Karpas-422 (cell line): ENCODE measurements at regions not wholly inside any gene's neighbourhood (a gene's known extent, or its start where the extent isn't known, plus 50 kb on each side); places are given as distances from the start of the nearest gene placed in this dataset.

ENCODE experiments used
- DNase-seq: peaks from one replicate; pipeline ENCODE4 v3.0.0-alpha.2; 2015
- H2AFZ ChIP-seq: fragments of 200-600 bp; sonication (generic); 2 replicates; pipeline ENCODE4 v1.6.1; 2014; ENCODE audit warnings: antibody characterized with exemption, low read length, mixed read lengths
- H3K27ac ChIP-seq: fragments of 200-600 bp; sonication (generic); 2 replicates; pipeline ENCODE4 v1.5.1; 2014; ENCODE audit warnings: mild to moderate bottlenecking, low read length, moderate library complexity
- H3K27me3 ChIP-seq: fragments of 200-600 bp; sonication (generic); 2 replicates; pipeline ENCODE4 v1.6.1; 2014; ENCODE audit warnings: low read length, mixed read lengths
- H3K36me3 ChIP-seq: fragments of 200-600 bp; sonication (generic); 2 replicates; pipeline ENCODE4 v1.6.1; 2014; ENCODE audit warnings: low read length, mixed read lengths; ENCODE audit not compliant: insufficient read depth
- H3K4me1 ChIP-seq: fragments of 200-600 bp; sonication (generic); 2 replicates; pipeline ENCODE4 v1.6.1; 2014; ENCODE audit warnings: mild to moderate bottlenecking, low read length, mixed read lengths
- H3K4me2 ChIP-seq: fragments of 200-600 bp; sonication (generic); 2 replicates; pipeline ENCODE4 v1.6.1; 2014; ENCODE audit warnings: low read length, low read depth, mild to moderate bottlenecking; ENCODE audit not compliant: poor library complexity, severe bottlenecking
- H3K4me3 ChIP-seq: fragments of 200-600 bp; sonication (generic); 2 replicates; pipeline ENCODE4 v1.5.1; 2014; ENCODE audit warnings: mild to moderate bottlenecking, antibody characterized with exemption, low read length, mixed read lengths
- H3K79me2 ChIP-seq: fragments of 200-600 bp; sonication (generic); 2 replicates; pipeline ENCODE4 v1.6.1; 2014; ENCODE audit warnings: mild to moderate bottlenecking, low read length, mixed read lengths
- H3K9ac ChIP-seq: fragments of 200-600 bp; sonication (generic); 2 replicates; pipeline ENCODE4 v1.6.0; 2014; ENCODE audit warnings: low read length
- H3K9me2 ChIP-seq: fragments of 200-600 bp; sonication (generic), shearing (Covaris generic); replicated peaks from 2 replicates; pipeline ENCODE4 v1.6.0; 2014; ENCODE audit warnings: mild to moderate bottlenecking, low read length, moderate library complexity; ENCODE audit not compliant: insufficient read depth
- H3K9me3 ChIP-seq: fragments of 300-700, 200-600 bp; sonication (generic); 2 replicates; pipeline ENCODE4 v1.6.1; 2014; ENCODE audit warnings: low read length, mixed read lengths
- H4K20me1 ChIP-seq: fragments of 200-600 bp; sonication (generic); 2 replicates; pipeline ENCODE4 v1.6.1; 2014; ENCODE audit warnings: mild to moderate bottlenecking, antibody characterized with exemption, low read length, low read depth; ENCODE audit not compliant: insufficient read depth

GRCh38 chr14:54331516-54331915, 65.3 kb upstream of the CDKN3 start:
- Histone ChIP-seq H3K79me2 (no peaks in the 10 kb centered on the region), H3K9me2 (no peaks in the 10 kb centered on the region), H2AFZ (no peak overlapping the region), H4K20me1 (no peaks in the 10 kb centered on the region), H3K9ac (no peak overlapping the region), H3K36me3 (no peaks in the 10 kb centered on the region), H3K4me1 (no peaks in the 10 kb centered on the region), H3K4me2 (no peak overlapping the region), H3K9me3 (no peaks in the 10 kb centered on the region), H3K27me3 (no peaks in the 10 kb centered on the region), H3K4me3 (no peak overlapping the region), H3K27ac (no peak overlapping the region)
- DNase-seq, result no peak

GRCh38 chr14:54332490-54332889, 64.3 kb upstream of the CDKN3 start:
- no peaks in the 10 kb centered on the region for H3K27me3 ChIP-seq
- no peak overlapping the region for H3K4me2 ChIP-seq
- no peak overlapping the region for H2AFZ ChIP-seq
- H3K4me1 ChIP-seq, result no peaks in the 10 kb centered on the region
- DNase-seq, result no peak
- H4K20me1 ChIP-seq, result no peaks in the 10 kb centered on the region
- no peaks in the 10 kb centered on the region for H3K9me2 ChIP-seq
- no peak overlapping the region for H3K4me3 ChIP-seq
- H3K27ac ChIP-seq, result no peak overlapping the region
- H3K9me3 ChIP-seq, result no peaks in the 10 kb centered on the region
- no peaks in the 10 kb centered on the region for H3K36me3 ChIP-seq
- H3K9ac ChIP-seq, result no peak overlapping the region
- H3K79me2 ChIP-seq, result no peaks in the 10 kb centered on the region

GRCh38 chr14:54333511-54333910, 63.3 kb upstream of the CDKN3 start:
- Histone ChIP-seq H3K27ac (no peak overlapping the region), H3K9ac (no peak overlapping the region), H3K36me3 (no peaks in the 10 kb centered on the region), H3K9me2 (no peaks in the 10 kb centered on the region), H3K4me2 (no peak overlapping the region), H2AFZ (no peak overlapping the region), H3K4me1 (no peaks in the 10 kb centered on the region), H3K4me3 (no peak overlapping the region), H3K9me3 (no peaks in the 10 kb centered on the region), H3K79me2 (no peaks in the 10 kb centered on the region), H4K20me1 (no peaks in the 10 kb centered on the region), H3K27me3 (no peaks in the 10 kb centered on the region)
- no peak for DNase-seq

GRCh38 chr14:54335569-54336155, 61.1 kb upstream of the CDKN3 start:
- Histone ChIP-seq H3K36me3 (no peaks in the 10 kb centered on the region), H3K9me2 (no peaks in the 10 kb centered on the region), H3K4me2 (no peak overlapping the region), H3K9ac (no peak overlapping the region), H3K9me3 (no peaks in the 10 kb centered on the region), H3K79me2 (no peaks in the 10 kb centered on the region), H3K27ac (no peak overlapping the region), H4K20me1 (no peaks in the 10 kb centered on the region), H2AFZ (no peak overlapping the region), H3K4me1 (no peaks in the 10 kb centered on the region), H3K4me3 (no peak overlapping the region), H3K27me3 (no peaks in the 10 kb centered on the region)
- DNase-seq, result no peak

- H3K36me3 ChIP-seq, result no peaks in the 10 kb centered on the region
- H3K27me3 ChIP-seq, result no peaks in the 10 kb centered on the region
- no peak overlapping the region for H2AFZ ChIP-seq
- H4K20me1 ChIP-seq, result no peaks in the 10 kb centered on the region
- no peaks in the 10 kb centered on the region for H3K9me3 ChIP-seq
- no peaks in the 10 kb centered on the region for H3K4me1 ChIP-seq
- no peaks in the 10 kb centered on the region for H3K79me2 ChIP-seq
- DNase-seq, result no peak
- H3K4me2 ChIP-seq, result no peak overlapping the region
- H3K9me2 ChIP-seq, result no peaks in the 10 kb centered on the region
- H3K27ac ChIP-seq, result no peak overlapping the region
- no peak overlapping the region for H3K4me3 ChIP-seq
- H3K9ac ChIP-seq, result no peak overlapping the region
Observed at GRCh38 chr14:54337314-54337713, 59.5 kb upstream of the CDKN3 start.

GRCh38 chr14:54338696-54339317, 58.0 kb upstream of the CDKN3 start:
- H3K9ac ChIP-seq, result no peak overlapping the region

GRCh38 chr14:54339771-54340170, 57.0 kb upstream of the CDKN3 start:
- no peaks in the 10 kb centered on the region for H3K79me2 ChIP-seq
- no peak overlapping the region for H3K4me2 ChIP-seq
- H3K4me1 ChIP-seq, result peaks cover 12% of the 10 kb centered on the region
- no peak for DNase-seq
- no peak overlapping the region for H3K4me3 ChIP-seq
- no peaks in the 10 kb centered on the region for H3K9me3 ChIP-seq
- no peak overlapping the region for H3K27ac ChIP-seq
- no peaks in the 10 kb centered on the region for H3K9me2 ChIP-seq
- no peaks in the 10 kb centered on the region for H3K36me3 ChIP-seq
- no peaks in the 10 kb centered on the region for H4K20me1 ChIP-seq
- H3K9ac ChIP-seq, result no peak overlapping the region
- H3K27me3 ChIP-seq, result no peaks in the 10 kb centered on the region
- H2AFZ ChIP-seq, result no peak overlapping the region

More at GRCh38 chr14:54338696-54339317, 58.0 kb upstream of the CDKN3 start:
- H3K36me3 ChIP-seq, result no peaks in the 10 kb centered on the region
- H3K27me3 ChIP-seq, result no peaks in the 10 kb centered on the region
- H3K4me2 ChIP-seq, result no peak overlapping the region
- H3K4me3 ChIP-seq, result no peak overlapping the region
- no peak overlapping the region for H3K27ac ChIP-seq
- DNase-seq, result peak; percentile 58
- no peaks in the 10 kb centered on the region for H3K9me2 ChIP-seq
- peaks cover 3% of the 10 kb centered on the region for H3K4me1 ChIP-seq
- no peak overlapping the region for H2AFZ ChIP-seq
- H4K20me1 ChIP-seq, result no peaks in the 10 kb centered on the region
- no peaks in the 10 kb centered on the region for H3K79me2 ChIP-seq
- no peaks in the 10 kb centered on the region for H3K9me3 ChIP-seq

GRCh38 chr14:54342806-54343205, 54.0 kb upstream of the CDKN3 start:
- no peaks in the 10 kb centered on the region for H3K79me2 ChIP-seq
- no peaks in the 10 kb centered on the region for H3K36me3 ChIP-seq
- no peak overlapping the region for H3K9ac ChIP-seq
- H3K27me3 ChIP-seq, result no peaks in the 10 kb centered on the region
- no peaks in the 10 kb centered on the region for H3K9me3 ChIP-seq
- no peak overlapping the region for H3K27ac ChIP-seq
- no peak overlapping the region for H2AFZ ChIP-seq
- H3K4me2 ChIP-seq, result no peak overlapping the region
- no peak for DNase-seq
- H4K20me1 ChIP-seq, result no peaks in the 10 kb centered on the region
- H3K4me3 ChIP-seq, result no peak overlapping the region
- no peaks in the 10 kb centered on the region for H3K9me2 ChIP-seq
- peaks cover 12% of the 10 kb centered on the region for H3K4me1 ChIP-seq
